GM12878 (cell line): ENCODE measurements at regions not wholly inside any gene's neighbourhood (a gene's known extent, or its start where the extent isn't known, plus 50 kb on each side); places are given as distances from the start of the nearest gene placed in this dataset.

Experiments used
- ASH2L ChIP-seq: fragments of 300-600, 200-600 bp; sonication (generic); IDR thresholded peaks from 2 replicates; pipeline ENCODE4 v1.6.1; 2017; ENCODE audit warnings: low read depth, mild to moderate bottlenecking, borderline replicate concordance
- BHLHE40 ChIP-seq, 2 experiments: fragments of 450-650 bp in 1 of 2; IDR thresholded peaks; 2 replicates each; pipeline ENCODE4 v1.6.1; 2011 to 2017; ENCODE audit warnings: low read depth in 2 of 2, borderline replicate concordance in 1 of 2, improper control_type of control experiment in 1 of 2, low read length in 1 of 2, mild to moderate bottlenecking in 1 of 2
- E2F4 ChIP-seq: IDR thresholded peaks from 2 replicates; pipeline ENCODE4 v1.6.1; 2012; ENCODE audit warnings: low read depth, low read length, improper control_type of control experiment
- FOS ChIP-seq: IDR thresholded peaks from 3 replicates; pipeline ENCODE4 v1.6.1; 2011; ENCODE audit warnings: borderline replicate concordance; ENCODE audit not compliant: insufficient read length; ENCODE audit errors: extremely low read depth
- GABPA ChIP-seq: IDR thresholded peaks from 2 replicates; pipeline ENCODE4 v1.6.1; 2014; ENCODE audit warnings: antibody characterized with exemption, low read depth, mild to moderate bottlenecking, inconsistent platforms
- JUNB ChIP-seq: IDR thresholded peaks from 2 replicates; pipeline ENCODE4 v1.6.1; 2016; ENCODE audit warnings: antibody characterized with exemption, mild to moderate bottlenecking
- MEF2B ChIP-seq: fragments of 450-650 bp; IDR thresholded peaks from 2 replicates; pipeline ENCODE4 v1.6.1; 2018; ENCODE audit warnings: mild to moderate bottlenecking, moderate library complexity; ENCODE audit not compliant: partially characterized antibody, poor library complexity, severe bottlenecking
- NR2C1 ChIP-seq: fragments of 450-650 bp; IDR thresholded peaks from 2 replicates; pipeline ENCODE4 v1.6.1; 2017; ENCODE audit warnings: antibody characterized with exemption, mild to moderate bottlenecking, moderate library complexity
- POLR2AphosphoS2 ChIP-seq: IDR thresholded peaks from 2 replicates; pipeline ENCODE4 v1.6.1; 2011; ENCODE audit warnings: low read depth, mild to moderate bottlenecking, low read length, improper control_type of control experiment, moderate library complexity
- POLR2AphosphoS5 ChIP-seq: IDR thresholded peaks from 2 replicates; pipeline ENCODE4 v1.6.1; 2011; ENCODE audit warnings: mild to moderate bottlenecking, low read length, inconsistent platforms
- RELB ChIP-seq: fragments of 450-650 bp; IDR thresholded peaks from 2 replicates; pipeline ENCODE4 v1.6.1; 2017; ENCODE audit warnings: low read depth, mild to moderate bottlenecking, moderate library complexity
- SIN3A ChIP-seq: IDR thresholded peaks from 2 replicates; pipeline ENCODE4 v1.6.1; 2012; ENCODE audit warnings: low read depth, low read length, improper control_type of control experiment
- SRF ChIP-seq, 2 experiments: IDR thresholded peaks; 2 replicates each; pipeline ENCODE4 v1.6.1; 2011; ENCODE audit warnings: low read depth in 2 of 2, low read length in 2 of 2, mild to moderate bottlenecking in 1 of 2, moderate library complexity in 1 of 2
- TAF1 ChIP-seq: IDR thresholded peaks from 2 replicates; pipeline ENCODE4 v1.6.1; 2011; ENCODE audit warnings: mild to moderate bottlenecking, low read depth, low read length, borderline replicate concordance
- YY1 ChIP-seq: IDR thresholded peaks from 2 replicates; pipeline ENCODE4 v1.6.1; 2011; ENCODE audit warnings: low read depth, mild to moderate bottlenecking, low read length
- ZBTB40 ChIP-seq: fragments of 450-650 bp; IDR thresholded peaks from 2 replicates; pipeline ENCODE4 v1.6.1; 2016; ENCODE audit warnings: mild to moderate bottlenecking, moderate library complexity, borderline replicate concordance
- TF ChIP-seq, protein P1 (sequence below): IDR thresholded peaks from 2 replicates; pipeline ENCODE4 v1.6.1; 2012; ENCODE audit warnings: mild to moderate bottlenecking, low read depth, low read length
- TF ChIP-seq, protein P2 (sequence below): IDR thresholded peaks from 2 replicates; pipeline ENCODE4 v1.6.1; 2011; ENCODE audit warnings: low read depth, low read length, improper control_type of control experiment, borderline replicate concordance

DNA sequence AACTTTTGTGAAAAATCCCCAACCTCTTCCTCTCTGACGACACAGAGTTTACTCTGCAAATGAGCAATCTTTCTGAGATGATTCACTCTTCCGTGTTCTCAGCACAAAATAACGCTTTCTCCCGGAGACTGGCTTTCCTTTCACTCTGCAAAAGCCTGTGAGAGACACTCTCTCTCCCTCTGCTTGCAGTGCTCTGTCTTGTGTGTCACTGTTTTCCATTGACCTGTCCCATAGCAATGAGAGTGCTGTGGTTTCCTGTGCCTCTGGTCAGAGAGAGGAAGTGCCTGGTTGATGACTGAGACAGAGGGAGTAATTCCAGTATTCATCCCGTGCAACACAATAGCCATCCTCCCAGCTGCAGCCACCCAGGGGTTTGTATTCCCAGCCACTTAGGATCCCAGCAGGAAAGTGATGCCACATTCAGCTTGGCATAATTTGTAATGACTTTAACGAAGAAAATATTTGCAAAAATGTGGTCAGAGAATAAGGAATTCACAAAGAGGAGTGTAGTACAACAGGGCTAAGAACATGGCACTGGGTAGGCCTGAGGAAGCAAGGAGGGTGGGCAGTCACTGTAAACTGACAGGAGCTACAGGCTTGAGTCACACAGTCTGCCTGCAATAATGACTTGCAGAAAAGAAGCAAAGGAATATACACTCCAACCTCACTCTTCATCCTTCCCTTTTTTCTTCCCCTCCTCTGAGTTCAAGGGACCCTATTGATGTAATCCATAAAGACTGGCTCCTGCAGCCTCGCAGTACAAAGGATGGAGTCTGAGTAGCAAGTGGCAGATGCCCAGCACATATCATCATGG lies 463.5 kb upstream of the RGMB start (continued):
- TF ChIP-seq, protein P1, sequence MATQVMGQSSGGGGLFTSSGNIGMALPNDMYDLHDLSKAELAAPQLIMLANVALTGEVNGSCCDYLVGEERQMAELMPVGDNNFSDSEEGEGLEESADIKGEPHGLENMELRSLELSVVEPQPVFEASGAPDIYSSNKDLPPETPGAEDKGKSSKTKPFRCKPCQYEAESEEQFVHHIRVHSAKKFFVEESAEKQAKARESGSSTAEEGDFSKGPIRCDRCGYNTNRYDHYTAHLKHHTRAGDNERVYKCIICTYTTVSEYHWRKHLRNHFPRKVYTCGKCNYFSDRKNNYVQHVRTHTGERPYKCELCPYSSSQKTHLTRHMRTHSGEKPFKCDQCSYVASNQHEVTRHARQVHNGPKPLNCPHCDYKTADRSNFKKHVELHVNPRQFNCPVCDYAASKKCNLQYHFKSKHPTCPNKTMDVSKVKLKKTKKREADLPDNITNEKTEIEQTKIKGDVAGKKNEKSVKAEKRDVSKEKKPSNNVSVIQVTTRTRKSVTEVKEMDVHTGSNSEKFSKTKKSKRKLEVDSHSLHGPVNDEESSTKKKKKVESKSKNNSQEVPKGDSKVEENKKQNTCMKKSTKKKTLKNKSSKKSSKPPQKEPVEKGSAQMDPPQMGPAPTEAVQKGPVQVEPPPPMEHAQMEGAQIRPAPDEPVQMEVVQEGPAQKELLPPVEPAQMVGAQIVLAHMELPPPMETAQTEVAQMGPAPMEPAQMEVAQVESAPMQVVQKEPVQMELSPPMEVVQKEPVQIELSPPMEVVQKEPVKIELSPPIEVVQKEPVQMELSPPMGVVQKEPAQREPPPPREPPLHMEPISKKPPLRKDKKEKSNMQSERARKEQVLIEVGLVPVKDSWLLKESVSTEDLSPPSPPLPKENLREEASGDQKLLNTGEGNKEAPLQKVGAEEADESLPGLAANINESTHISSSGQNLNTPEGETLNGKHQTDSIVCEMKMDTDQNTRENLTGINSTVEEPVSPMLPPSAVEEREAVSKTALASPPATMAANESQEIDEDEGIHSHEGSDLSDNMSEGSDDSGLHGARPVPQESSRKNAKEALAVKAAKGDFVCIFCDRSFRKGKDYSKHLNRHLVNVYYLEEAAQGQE: no peak
- TF ChIP-seq ASH2L (no peak), ZBTB40 (no peak), E2F4 (no peak), YY1 (no peak), RELB (peak; percentile 56), POLR2AphosphoS2 (no peak), BHLHE40 (IDR thresholded peaks at IDR 0.05; ENCODE audit: borderline replicate concordance in 1 of 2, low read depth in 2 of 2, low read length in 1 of 2) (0 out of 4 replicates have a peak, but pooled peaks of 1 of the 2 experiments have one; percentile 27), NR2C1 (no peak), POLR2AphosphoS5 (no peak), MEF2B (no peak), FOS (no peak), TAF1 (no peak), JUNB (peak; percentile 82), SIN3A (no peak), GABPA (no peak), SRF (IDR thresholded peaks at IDR 0.05; ENCODE audit: low read depth in 2 of 2, low read length in 2 of 2) (no peak)
- TF ChIP-seq, protein P2, sequence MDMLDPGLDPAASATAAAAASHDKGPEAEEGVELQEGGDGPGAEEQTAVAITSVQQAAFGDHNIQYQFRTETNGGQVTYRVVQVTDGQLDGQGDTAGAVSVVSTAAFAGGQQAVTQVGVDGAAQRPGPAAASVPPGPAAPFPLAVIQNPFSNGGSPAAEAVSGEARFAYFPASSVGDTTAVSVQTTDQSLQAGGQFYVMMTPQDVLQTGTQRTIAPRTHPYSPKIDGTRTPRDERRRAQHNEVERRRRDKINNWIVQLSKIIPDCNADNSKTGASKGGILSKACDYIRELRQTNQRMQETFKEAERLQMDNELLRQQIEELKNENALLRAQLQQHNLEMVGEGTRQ: no peak
